ENCODE measurements at regions not wholly inside any gene's neighbourhood (a gene's known extent, or its start where the extent isn't known, plus 50 kb on each side); places are given as distances from the start of the nearest gene placed in this dataset.

GRCh38 chr9:99335280-99335679 is 113.2 kb downstream of the SEC61B start:
- no peak for DNase-seq

- DNase-seq: no peak
Observed at GRCh38 chr9:99336005-99336404, 113.9 kb downstream of the SEC61B start.

- no peak for DNase-seq
Observed at GRCh38 chr9:99336531-99336930, 114.4 kb downstream of the SEC61B start.

GRCh38 chr9:99340281-99340680 is 118.2 kb downstream of the SEC61B start:
- no peak for DNase-seq

GRCh38 chr9:99341686-99342085 is 119.6 kb downstream of the SEC61B start:
- DNase-seq: no peak

- DNase-seq: no peak
Observed at GRCh38 chr9:99345451-99345850, 123.4 kb downstream of the SEC61B start.

GRCh38 chr9:99345942-99346341 is 123.9 kb downstream of the SEC61B start:
- no peak for DNase-seq

- DNase-seq: no peak
Observed at GRCh38 chr9:99347568-99347967, 125.5 kb downstream of the SEC61B start.

- no peak for DNase-seq
Observed at GRCh38 chr9:99348289-99348688, 126.2 kb downstream of the SEC61B start.

GRCh38 chr9:99349870-99350269 is 127.8 kb downstream of the SEC61B start:
- DNase-seq: no peak

- no peak for DNase-seq
Observed at GRCh38 chr9:99350461-99350860, 128.4 kb downstream of the SEC61B start.

GRCh38 chr9:99351647-99352046 is 129.6 kb downstream of the SEC61B start:
- no peak for DNase-seq

GRCh38 chr9:99352826-99353225 is 130.7 kb downstream of the SEC61B start:
- no peak for DNase-seq

GRCh38 chr9:99353408-99353807 is 131.3 kb downstream of the SEC61B start:
- no peak for DNase-seq

GRCh38 chr9:99354104-99354503 is 132.0 kb downstream of the SEC61B start:
- no peak for DNase-seq

GRCh38 chr9:99356512-99356971 is 134.5 kb downstream of the SEC61B start:
- no peak for DNase-seq

GRCh38 chr9:99357575-99357974 is 135.5 kb downstream of the SEC61B start:
- DNase-seq: peak; percentile 41

GRCh38 chr9:99358668-99359067 is 136.6 kb downstream of the SEC61B start:
- peak; percentile 46 for DNase-seq

- no peak for DNase-seq
Observed at GRCh38 chr9:99359336-99359735, 137.3 kb downstream of the SEC61B start.

GRCh38 chr9:99360026-99360425 is 137.9 kb downstream of the SEC61B start:
- DNase-seq: peak; percentile 93

GRCh38 chr9:99361817-99362216 is 139.7 kb downstream of the SEC61B start:
- DNase-seq: no peak

GRCh38 chr9:99362321-99362720 is 140.2 kb downstream of the SEC61B start:
- DNase-seq: no peak

- DNase-seq: no peak
Observed at GRCh38 chr9:99363509-99363908, 141.4 kb downstream of the SEC61B start.

GRCh38 chr9:99365233-99365980 is 143.3 kb downstream of the SEC61B start:
- no peak for DNase-seq

- DNase-seq: no peak
Observed at GRCh38 chr9:99366183-99366582, 144.1 kb downstream of the SEC61B start.
